AG10803 (cell line): ENCODE measurements at regions not wholly inside any gene's neighbourhood (a gene's known extent, or its start where the extent isn't known, plus 50 kb on each side); places are given as distances from the start of the nearest gene placed in this dataset.

ENCODE experiments used
- DNase-seq: peaks from one replicate; pipeline ENCODE4 v3.0.0; 2010; ENCODE audit warnings: low read depth
- H3K4me3 ChIP-seq: 2 replicates; pipeline ENCODE4 v1.5.1; 2011; ENCODE audit warnings: mild to moderate bottlenecking, low read length, control low read depth
- TF ChIP-seq, protein P1 (sequence below): conservative IDR thresholded peaks from 2 replicates; pipeline ENCODE4 v1.5.1; 2011; ENCODE audit warnings: mild to moderate bottlenecking, low read length, control low read depth, inconsistent platforms

DNA sequence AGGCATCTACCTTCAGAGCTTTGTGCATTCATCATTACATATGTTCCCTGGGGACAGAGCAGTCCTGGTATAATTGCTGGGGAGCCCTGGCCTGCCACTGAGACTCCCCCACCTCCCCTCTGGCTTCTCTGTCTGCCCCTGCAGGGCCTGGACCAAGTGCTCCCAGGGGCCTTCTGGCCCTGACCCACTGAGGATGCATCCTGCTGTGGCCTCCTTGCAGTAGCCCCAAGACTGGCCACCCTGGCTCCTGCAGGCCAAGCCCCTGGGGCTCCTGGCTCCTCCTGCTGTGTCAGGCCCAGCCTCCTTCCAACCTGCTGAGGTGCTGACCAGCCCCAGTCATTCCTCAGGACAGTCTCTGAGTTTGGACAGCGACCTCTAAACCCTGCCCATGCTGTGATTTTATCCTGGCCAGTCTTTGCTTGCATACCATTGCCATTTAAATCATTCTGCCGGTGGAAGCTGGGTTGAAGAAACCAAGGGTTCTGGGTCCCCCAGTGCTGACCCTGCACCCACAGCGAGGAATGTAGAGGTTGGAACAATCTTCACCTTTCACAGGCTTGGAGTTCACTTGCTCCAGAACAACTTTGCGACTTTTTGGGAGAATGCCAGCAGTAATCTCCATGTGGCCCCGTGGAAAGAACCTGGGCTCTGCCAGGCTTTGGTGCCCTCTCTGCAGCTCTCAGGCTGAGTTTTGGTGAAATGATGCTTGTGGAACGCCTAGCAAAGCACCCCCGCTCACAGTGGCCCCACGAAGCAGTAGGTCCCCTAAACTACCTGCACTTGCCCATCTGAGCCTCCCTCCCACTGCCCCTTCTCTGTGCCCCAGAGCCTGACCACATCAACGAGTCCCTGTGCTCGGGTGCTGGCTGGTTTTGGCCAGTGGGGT lies 167.3 kb upstream of the GLI2 start:
- DNase-seq: no peak
- TF ChIP-seq, protein P1, sequence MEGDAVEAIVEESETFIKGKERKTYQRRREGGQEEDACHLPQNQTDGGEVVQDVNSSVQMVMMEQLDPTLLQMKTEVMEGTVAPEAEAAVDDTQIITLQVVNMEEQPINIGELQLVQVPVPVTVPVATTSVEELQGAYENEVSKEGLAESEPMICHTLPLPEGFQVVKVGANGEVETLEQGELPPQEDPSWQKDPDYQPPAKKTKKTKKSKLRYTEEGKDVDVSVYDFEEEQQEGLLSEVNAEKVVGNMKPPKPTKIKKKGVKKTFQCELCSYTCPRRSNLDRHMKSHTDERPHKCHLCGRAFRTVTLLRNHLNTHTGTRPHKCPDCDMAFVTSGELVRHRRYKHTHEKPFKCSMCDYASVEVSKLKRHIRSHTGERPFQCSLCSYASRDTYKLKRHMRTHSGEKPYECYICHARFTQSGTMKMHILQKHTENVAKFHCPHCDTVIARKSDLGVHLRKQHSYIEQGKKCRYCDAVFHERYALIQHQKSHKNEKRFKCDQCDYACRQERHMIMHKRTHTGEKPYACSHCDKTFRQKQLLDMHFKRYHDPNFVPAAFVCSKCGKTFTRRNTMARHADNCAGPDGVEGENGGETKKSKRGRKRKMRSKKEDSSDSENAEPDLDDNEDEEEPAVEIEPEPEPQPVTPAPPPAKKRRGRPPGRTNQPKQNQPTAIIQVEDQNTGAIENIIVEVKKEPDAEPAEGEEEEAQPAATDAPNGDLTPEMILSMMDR: no peak
- H3K4me3 ChIP-seq: no peak overlapping the region

GRCh38 chr2:120568975-120569268 lies 166.7 kb upstream of the GLI2 start:
- TF ChIP-seq, protein P1: no peak
- H3K4me3 ChIP-seq: no peak overlapping the region
- no peak for DNase-seq

GRCh38 chr2:120570001-120570400 lies 165.7 kb upstream of the GLI2 start:
- no peak overlapping the region for H3K4me3 ChIP-seq
- no peak for DNase-seq
- TF ChIP-seq, protein P1: no peak

GRCh38 chr2:120570546-120570945 lies 165.1 kb upstream of the GLI2 start:
- H3K4me3 ChIP-seq: no peak overlapping the region
- DNase-seq: no peak
- TF ChIP-seq, protein P1: no peak

- no peak overlapping the region for H3K4me3 ChIP-seq
- TF ChIP-seq, protein P1: no peak
- no peak for DNase-seq
Measured at GRCh38 chr2:120571015-120571728, 164.5 kb upstream of the GLI2 start.

DNA sequence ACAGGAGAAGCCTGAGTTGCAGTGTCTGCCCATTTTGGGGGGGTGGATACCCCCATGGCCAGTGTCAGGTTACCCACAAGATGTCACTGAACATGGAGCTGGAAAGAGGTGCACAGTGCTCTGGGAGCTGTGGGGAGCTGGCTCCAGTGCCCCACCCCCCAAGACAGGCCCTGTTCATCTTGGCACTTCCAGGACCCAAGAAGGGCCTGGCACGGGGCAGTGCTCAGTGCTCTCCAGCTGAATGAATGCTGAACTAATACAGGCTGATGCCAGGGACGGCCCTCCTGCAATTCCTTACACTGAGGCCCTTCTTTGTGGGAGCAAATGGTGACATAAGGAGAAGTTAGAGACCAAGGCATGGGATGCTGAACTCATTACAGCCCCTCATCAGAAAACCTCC lies 163.4 kb upstream of the GLI2 start:
- TF ChIP-seq, protein P1: no peak
- H3K4me3 ChIP-seq: no peak overlapping the region
- no peak for DNase-seq

DNA sequence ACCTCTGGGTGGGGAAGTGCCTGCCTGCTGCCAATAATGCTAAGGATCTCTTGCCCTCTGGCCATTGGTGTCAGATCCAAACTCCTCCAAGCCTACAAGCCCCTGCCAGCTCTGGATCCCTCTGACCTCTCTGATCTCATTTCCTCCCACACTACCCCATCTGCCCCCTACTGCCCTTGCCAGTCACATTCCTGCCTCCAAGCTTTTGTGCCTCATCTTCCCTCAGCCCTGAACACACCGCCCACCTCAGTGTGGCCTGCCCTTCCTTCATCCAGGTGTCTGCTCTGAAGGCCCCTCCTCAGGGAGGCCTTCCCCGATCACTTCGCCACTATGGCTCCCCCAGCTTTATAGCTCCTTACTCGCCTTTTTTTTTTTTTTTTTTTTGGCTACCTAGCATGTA lies 161.0 kb upstream of the GLI2 start:
- TF ChIP-seq, protein P1: no peak
- no peak for DNase-seq
- H3K4me3 ChIP-seq: no peak overlapping the region
